GM19463 (cell line): ENCODE measurements at regions not wholly inside any gene's neighbourhood (a gene's known extent, or its start where the extent isn't known, plus 50 kb on each side); places are given as distances from the start of the nearest gene placed in this dataset.

ENCODE experiments used
- ATAC-seq: cut with Tn5 transposase; IDR thresholded peaks from one replicate; pipeline ENCODE4 v1.9.1; 2021; ENCODE audit warnings: mild to moderate bottlenecking, moderate library complexity; ENCODE audit not compliant: unreplicated experiment

DNA sequence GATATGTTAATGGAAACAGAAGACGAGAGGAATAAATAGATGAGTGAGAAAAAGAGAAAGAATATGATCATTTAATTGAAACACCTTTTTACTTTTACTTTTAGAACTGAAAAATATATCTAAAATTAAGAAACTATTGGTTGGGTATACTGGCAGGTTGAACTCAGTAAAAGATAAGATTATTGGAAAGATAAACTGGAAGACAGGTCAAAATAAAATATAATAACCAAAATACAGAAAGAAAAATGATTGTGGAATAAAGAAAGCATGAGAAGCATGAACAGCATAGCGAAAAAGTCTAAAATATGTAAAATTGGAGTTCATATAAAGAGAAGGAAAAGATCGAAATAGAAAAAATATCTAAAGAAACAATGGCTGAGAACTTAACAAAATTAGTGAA, 242.2 kb upstream of the MIR17HG start:
- no peak for ATAC-seq

DNA sequence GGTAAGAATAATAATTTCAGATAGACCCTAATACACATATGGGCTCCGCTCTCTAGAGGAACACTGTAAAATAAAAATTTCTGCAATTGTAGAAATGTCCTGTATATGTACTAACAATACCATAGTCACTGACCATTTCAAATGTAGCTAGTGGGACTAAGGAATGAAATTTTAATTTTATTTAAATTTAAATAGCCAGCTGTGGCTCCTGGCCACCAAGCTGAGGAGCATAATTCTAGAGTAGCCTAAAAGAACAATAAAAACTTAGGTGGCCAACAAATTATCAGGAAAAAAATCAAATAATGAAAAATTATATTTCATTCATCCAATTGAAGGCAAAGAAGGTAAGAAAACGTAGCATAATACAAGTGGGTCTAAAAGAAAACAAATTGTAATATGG, 240.9 kb upstream of the MIR17HG start:
- no peak for ATAC-seq

DNA sequence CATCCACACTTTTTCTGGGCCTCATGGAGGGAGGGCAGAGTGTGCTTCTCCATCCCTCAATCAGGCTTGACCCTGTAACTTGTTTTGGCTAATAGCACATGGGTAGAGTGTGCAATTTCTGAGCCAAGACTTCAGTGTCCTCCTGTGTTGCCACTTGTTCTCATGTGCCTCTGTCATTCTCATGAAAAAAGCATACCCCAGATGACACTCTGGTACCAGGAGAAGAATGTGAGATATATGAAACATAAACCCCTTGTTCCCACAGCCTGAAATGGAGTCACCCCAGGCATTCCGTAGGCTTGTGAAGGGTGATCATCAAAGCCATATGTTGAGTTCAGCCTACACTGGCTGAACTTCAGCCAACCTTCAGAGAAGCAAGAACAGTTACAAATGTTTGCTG, 239.2 kb upstream of the MIR17HG start:
- ATAC-seq = no peak

DNA sequence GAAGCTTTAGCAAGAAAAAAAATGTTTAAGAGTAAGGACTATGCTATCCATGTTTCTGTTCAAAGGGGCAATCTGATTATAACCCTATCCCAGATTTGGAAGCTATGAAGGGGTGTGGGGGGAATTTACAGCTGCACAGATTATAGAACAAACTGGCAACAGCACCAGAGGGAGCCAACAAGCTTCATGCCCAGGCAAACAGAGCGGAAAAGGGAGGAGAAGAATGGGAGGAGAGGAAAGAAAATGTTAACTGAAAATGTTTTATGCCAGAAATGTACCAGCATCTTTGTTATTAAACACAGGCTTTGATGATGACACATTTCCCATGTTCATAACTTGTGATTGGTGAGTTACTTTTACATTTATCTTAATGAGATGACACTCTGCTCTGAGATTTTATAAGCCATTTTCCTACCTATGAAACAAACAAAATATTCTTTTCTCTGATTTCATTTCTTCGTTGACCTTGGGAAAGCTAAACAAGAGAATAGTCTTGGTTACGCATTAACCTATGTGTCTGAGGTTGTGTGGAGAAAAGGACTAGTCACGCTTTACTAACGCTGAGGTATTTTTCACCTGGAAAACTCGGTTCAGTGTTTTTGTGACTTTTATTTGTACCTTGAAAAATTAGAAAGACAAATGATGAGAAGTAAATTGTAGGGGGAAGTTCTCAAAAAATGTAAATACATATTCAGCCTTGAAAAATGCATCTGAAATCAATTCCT, 235.8 kb upstream of the MIR17HG start:
- no peak for ATAC-seq

DNA sequence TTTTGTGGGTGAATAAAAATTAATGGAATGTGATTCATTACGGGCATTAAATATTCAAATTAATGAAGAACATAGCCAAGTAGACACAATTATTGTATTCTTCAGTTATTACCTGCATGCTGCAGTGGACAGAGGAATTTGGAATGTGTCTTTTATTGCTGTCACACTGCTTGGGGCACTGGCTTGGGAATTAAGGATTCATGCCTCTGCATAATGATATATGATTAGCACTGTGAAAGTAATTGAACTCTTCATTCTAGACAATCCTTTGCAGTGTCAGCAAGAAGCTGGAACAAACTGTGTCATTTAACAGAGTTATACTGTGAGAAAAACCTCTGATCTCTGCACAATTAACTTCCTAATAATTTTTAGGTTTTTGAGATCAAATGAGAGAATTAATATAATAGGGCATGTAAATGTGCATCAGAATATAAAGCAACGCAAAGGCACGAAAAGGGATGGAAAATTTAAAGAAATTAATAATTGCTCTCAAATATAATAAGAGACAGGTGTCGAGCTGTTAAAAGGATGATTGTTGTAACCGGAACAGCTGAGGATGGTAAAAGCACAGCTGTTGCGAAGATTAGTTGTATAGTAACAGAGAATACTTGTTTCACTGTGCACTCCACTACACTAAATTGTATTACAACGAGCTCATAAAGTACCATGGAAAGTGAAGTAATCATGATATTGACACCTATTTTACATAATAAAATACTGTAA, 235.1 kb upstream of the MIR17HG start:
- no peak for ATAC-seq

DNA sequence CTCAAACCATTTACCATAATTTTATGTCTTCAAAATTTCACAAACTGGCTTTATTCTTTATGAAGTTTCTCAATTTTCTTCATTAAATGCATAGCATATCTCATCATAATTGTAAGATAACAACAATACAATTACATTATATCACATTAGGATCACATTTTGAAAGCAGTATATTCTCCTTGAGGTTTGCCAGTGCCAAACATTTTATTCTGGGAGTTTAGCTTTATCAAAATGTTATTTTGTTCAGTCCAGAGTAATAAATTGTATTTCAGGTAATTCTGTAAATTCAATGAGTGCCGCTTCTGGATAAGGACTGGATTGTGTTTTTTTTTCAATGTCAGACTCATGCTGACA, 234.6 kb upstream of the MIR17HG start:
- ATAC-seq = no peak

DNA sequence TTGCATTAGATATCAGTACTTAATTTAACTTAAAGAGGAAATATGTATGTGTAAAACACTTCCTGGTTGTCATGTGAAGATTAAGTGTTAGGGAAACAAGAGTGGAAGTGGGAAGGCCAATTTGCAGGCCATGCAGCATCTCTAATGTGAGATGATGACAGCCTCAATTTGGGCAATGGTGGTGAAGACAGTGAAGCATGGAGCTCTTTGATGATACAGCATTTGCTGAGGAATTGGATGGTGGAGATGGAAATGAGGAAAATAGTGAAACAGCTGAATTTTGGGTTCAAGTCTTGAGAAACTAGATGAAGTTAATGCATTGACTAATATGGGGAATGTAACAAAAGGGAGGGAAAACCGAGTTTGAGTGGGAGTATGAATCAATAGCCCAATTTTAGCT, 231.7 kb upstream of the MIR17HG start:
- no peak for ATAC-seq

DNA sequence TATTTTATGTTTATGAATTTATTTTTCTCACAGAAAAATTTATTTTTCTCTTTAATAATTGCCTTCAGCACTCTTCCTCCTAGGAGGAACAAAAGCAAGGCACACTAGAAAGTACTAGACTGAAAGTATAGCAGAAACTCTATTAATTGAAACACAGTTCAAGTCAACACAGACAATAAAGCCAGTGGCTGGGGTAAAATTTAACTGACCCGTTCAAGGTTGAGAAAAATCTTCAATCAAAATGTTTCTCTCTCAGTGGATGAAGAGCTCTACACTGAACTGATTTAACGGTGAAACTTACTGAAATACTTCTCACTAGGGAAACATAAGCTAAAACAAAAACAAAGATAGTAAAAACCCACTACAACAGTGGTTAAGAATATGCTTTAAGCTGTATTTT, 230.1 kb upstream of the MIR17HG start:
- no peak for ATAC-seq

DNA sequence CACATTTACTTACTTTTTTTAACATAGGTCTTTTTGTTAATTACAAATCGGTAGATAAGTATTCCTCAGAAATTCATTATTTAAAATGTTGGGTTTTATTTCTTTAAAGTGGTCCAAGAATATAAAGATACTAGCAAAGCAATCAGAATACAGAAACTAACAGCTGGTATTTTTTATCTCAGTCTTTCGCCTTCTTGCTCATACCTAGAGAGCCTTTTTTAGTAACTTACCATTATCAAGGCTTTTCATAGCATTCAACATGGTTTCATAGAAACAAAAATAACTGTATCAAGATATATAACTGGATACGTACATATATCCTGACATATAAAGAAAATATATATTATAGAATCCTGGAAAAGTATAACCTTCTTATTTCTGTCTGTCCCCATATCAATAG, 227.8 kb upstream of the MIR17HG start:
- no peak for ATAC-seq

DNA sequence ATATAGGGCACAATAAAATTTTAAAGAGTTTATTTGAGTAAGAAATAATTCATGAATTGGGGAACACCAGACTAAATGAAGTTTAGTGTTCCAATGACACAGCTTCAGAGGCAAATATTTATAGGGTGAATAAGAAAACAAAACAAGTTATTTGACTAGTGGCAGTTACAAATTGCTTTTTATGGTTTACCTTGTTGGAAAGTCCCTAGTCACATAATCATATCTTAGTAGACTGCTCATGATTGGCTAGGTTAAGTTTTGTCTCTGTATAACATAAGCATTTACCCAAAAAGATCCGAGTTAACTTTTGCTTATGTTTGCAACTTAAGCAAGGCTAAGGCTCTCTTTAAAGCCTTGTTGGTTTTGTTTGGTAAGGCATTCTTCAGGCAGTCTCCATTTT, 224.7 kb upstream of the MIR17HG start:
- ATAC-seq = no peak

DNA sequence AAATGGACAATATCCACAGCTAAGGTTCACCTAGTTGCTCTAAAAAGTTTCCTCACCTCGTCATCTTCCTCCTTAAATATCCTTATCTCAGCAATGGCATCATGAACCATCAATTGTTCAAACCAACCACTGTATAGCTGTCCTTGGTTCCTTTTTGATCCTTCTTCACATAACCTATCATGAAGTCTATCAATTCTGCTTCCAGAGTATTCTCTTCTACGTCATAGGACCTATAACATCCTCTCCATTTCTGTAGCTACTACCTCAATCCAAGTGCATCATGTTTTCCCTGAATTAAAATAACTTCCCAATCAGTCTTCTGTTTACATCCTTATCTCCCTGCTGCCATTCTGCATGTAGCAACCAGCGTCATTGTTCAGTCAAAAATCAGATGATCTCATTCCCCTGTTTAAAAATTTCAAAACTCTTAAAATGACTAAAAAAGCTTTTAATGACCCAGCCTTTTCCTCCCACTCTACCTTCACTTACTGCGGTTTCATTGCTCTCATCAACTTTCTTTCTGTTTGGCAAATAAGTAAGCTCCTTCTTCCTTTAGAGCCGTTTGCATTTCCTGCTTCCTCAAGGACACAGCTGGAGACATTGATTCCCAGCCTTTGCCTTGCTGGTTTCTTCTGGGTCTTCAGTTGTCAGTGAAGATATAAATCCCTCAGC, 223.9 kb upstream of the MIR17HG start:
- peak; percentile 62 for ATAC-seq

DNA sequence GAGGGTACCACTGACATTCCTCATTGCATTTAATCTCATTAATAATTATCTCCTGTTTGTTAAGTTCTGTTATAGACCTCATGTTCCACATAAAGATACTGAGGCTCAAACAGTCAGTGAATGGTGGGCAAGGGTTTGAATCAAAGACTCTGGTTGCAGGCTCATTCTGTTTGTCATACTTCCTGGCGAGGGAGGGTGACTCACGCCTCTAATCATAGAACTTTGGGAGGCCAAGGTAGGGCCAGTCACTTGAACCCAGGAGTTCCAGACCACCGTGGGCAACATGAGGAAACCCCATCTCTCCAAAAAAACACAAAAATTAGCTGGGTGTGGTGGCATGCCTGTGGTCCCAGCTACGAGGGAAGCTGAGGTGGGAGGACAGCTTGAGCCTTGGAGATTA, 220.7 kb upstream of the MIR17HG start:
- ATAC-seq = no peak

DNA sequence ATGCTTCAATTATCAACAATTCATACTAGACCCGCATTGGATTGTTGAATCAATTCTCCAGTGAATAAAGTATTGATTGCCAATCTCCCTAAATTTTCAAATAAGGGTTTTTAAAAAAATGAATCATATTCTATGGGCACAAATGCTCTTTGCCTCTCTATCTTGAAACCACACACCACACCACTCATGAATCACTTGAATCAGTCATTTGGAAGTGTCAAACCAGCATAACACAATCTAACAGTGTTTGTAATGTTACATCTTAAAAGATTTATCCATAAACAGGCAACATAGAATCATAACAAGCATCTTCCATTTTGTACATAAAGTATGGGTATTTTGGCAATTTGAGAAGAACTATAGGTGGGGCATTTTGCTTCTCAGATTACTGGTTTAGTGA, 219.5 kb upstream of the MIR17HG start:
- ATAC-seq = no peak

DNA sequence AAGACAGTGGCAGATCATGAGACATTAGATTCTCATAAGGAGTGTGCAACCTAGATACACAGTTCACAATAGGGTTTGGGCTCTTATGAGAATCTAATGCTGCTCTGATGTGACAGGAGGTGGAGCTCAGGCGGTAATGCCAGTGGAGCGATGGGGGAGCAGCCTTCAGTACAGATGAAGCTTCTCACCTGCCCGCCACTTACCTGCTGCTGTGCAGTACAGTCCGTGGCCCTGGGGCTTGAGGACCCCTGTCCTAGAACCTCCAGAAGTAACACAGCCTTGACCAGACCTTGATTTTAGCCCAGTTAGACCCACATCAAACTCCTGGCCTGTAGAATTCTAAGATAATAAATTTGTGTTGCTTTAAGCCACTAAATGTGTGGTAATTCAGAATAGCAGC, 215.1 kb upstream of the MIR17HG start:
- no peak for ATAC-seq

DNA sequence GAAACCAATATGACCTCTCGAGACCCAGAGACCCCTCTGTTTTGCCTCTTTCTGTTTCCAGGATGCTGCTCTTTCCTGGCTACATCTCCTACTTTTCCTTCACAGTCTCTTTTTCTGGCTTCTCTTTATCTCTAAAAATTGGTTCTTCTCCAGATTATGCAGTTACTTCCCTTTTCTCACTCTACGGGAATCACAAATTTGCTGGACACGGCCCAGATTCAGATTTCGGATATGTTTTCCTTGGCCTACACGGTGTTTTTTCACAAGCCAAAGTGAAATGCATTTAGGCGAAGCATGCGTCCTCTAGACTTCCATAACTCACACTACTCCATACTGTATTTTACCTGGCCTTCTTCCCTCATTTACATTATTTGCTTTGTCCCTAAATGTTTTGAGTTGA, 214.7 kb upstream of the MIR17HG start:
- no peak for ATAC-seq

DNA sequence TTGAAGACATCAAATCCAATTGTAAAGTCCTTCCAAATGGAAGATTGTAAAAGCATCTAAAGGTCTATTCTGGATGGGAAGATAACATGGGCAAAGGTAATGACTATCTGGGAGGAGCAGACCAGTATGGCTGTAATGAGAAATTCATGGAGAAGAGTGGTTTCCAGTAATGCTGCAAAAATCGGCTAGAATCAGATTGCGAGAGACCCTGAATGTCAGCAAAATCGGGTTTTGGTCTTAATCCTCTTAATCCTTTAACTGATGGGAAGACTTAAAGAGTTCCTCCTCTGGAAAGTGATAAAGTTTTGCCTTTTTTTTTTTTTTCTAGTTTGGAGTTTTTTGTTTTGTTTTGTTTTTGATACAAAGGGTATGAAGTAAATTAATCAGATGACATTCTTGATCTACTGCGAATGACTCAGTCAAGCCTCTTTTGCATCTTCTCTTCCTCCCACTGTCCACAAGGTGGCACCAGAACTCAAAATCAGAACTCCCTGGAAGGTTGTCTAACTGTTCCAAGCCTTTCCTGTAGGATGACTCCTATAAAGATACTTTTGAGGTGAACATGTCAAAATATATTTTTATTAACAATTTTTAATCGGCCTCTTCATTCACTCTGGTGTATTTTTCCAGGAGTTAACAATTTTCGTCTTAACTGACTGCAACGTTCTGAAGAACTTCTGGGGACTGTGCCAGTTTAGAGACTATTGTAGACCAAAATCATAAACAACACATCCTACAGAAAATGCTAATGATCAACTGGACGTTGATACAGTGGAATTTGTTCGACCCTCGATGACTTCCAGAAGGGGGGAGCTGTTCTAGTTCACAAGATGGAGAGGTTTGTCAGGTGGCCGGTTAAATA, 213.3 kb upstream of the MIR17HG start:
- peak; percentile 84 for ATAC-seq

DNA sequence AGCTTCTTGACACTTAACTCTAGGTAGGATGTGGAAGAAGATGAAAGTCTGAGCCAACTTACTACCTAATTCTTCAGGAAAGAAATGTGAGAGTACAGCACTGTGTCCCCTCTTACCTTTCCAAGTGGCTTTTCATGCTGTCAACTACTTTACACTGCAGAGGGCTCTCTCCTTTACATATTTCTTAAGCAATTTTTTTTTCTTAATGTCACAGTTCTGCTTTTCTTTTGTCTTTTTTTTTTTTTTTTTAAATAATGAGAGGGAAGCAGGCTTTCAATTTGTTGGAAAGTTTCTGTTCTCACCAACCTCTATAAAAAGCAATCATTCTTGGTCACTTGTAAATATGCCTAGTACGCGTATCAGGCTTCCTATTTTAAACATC, 212.7 kb upstream of the MIR17HG start:
- peak; percentile 17 for ATAC-seq

DNA sequence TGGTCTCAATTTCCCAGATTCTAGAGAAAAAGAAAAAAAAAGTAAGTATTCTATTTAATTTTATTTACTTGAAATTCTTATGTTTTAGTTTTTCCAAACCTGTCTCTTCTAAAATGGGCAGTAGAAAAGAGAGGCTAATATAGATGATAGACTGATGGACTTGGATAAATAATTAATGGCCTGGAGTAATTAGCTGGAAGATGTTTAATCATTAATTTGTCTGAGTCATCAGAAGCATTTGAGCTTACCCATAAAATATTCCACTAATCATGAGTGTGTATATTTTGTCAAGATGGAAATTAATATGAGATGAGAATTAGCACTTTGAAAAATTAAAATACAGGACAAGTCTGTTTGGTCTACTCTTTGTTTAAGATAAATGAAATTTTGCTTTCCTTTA, 212.1 kb upstream of the MIR17HG start:
- no peak for ATAC-seq

DNA sequence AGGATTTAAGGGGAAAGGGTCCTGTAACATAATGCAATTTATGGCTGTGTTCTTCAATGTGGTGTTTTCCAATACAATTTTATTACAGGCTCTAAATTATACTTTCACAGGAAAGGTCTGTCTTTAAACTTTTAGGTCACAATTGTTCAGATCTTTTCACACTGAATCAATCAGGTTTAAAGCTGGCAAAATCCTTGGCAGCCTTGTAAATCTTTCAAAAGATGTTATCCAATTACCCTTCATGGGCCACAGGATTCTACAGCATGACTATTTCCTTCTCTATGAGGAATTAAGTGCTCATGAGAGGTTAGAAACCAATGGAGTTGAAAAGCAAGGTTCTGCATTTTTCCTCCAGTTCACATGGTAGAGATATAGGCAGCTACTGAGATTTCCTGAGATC, 211.5 kb upstream of the MIR17HG start:
- no peak for ATAC-seq

DNA sequence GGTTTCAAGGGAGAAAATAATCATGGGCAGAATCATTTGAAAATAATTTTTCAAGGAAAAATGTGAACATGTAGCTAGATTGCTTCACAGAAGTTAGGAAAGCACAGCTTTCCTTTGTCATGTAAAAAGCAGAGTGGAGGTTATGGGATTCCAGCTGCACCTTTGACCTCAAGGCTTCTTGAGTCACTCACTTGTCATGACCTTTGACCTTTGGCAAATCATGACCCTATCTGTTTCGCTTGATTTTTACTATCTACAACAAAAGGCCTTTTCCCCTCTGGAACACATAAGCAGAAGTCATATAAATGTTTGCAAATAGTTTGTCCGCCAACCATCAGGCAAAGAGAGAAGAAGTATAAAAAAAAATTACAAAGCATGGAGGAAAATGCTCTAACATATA, 210.7 kb upstream of the MIR17HG start:
- ATAC-seq = no peak

DNA sequence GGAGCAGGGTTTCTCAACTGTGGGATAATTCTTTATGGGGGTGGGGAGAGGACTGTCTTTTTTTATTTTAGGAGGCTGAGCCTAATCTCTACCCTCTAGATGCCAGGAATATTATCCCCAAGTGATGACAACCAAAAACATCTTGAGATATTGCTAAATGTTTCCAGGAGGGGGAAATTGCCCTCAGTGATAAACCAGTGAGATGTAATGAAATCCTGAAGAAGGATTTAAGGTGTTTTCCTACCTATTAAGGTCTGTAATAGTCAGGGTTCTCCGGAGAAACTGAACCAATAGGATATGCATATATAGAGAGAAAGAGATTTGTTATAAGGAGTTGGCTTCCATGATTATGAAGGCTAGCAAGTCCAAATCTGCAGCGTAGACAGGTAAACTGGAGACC, 208.3 kb upstream of the MIR17HG start:
- ATAC-seq = no peak
